Neutrophil (primary cell): ENCODE measurements at regions not wholly inside any gene's neighbourhood (a gene's known extent, or its start where the extent isn't known, plus 50 kb on each side); places are given as distances from the start of the nearest gene placed in this dataset.

Experiments
- H3K27ac ChIP-seq: fragments of 200-600 bp; sonication (generic); 2 replicates; pipeline ENCODE4 v1.5.1; 2016; ENCODE audit warnings: mild to moderate bottlenecking, moderate library complexity
- H3K27me3 ChIP-seq: fragments of 200-600 bp; sonication (generic); 2 replicates; pipeline ENCODE4 v1.6.0; 2016; ENCODE audit warnings: mild to moderate bottlenecking
- H3K36me3 ChIP-seq: fragments of 200-600 bp; sonication (generic); 2 replicates; pipeline ENCODE4 v1.5.1; 2017
- H3K4me1 ChIP-seq, 2 experiments: fragments of 200-600 bp in 1 of 2; sonication (generic) in 1 of 2; 1 replicate in 1 of 2; 2 replicates in 1 of 2; pipeline versions ENCODE4 v1.5.1 to v1.6.1; 2013 to 2016; ENCODE audit warnings: low read depth in 1 of 2, low read length in 1 of 2, mild to moderate bottlenecking in 1 of 2, moderate library complexity in 1 of 2; ENCODE audit not compliant: control insufficient read depth in 1 of 2, insufficient read depth in 1 of 2
- H3K4me3 ChIP-seq, 2 experiments: fragments of 200-600 bp in 1 of 2; sonication (generic) in 1 of 2; 1 replicate in 1 of 2; 2 replicates in 1 of 2; pipeline ENCODE4 v1.5.1; 2013 to 2016; ENCODE audit warnings: low read depth in 1 of 2, low read length in 1 of 2, mild to moderate bottlenecking in 1 of 2, moderate library complexity in 1 of 2
- H3K9me3 ChIP-seq: fragments of 200-600 bp; sonication (generic); 2 replicates; pipeline ENCODE4 v1.5.1; 2016
- CTCF ChIP-seq: fragments of 200-600 bp; sonication (generic); IDR thresholded peaks from 2 replicates; pipeline ENCODE4 v1.5.1; 2016; ENCODE audit warnings: antibody characterized with exemption

DNA sequence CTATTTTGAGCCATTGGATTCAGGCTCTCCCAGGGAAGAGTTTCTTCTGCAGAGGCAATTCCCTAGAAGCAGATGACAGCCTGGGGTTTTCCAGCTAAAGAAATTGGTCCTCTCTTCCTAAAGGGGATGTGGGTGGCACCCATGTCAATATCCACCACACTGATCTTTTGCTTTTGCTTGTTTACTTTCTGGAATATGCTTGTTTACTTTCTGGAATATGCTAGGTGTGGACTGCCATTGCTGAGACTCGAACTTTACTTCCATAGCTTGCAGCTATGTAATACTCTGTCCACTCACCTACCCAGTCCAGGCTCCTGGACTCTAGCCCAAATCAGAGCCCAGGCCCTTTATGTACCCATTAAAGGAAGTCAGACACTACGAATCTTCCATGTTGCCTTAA lies 92.1 kb upstream of the SMYD2 start:
- H3K27me3 ChIP-seq: peaks cover 98% of the 10 kb centered on the region

GRCh38 chr1:214192825-214193643 lies 87.9 kb upstream of the SMYD2 start:
- H3K4me1 ChIP-seq: no peaks in the 10 kb centered on the region

More for the DNA sequence above, 92.1 kb upstream of the SMYD2 start:
- Histone ChIP-seq H3K4me3 (no peak overlapping the region), H3K4me1 (no peaks in the 10 kb centered on the region), H3K36me3 (no peaks in the 10 kb centered on the region), H3K9me3 (no peaks in the 10 kb centered on the region), H3K27ac (no peak overlapping the region)
- TF ChIP-seq CTCF: no peak

DNA sequence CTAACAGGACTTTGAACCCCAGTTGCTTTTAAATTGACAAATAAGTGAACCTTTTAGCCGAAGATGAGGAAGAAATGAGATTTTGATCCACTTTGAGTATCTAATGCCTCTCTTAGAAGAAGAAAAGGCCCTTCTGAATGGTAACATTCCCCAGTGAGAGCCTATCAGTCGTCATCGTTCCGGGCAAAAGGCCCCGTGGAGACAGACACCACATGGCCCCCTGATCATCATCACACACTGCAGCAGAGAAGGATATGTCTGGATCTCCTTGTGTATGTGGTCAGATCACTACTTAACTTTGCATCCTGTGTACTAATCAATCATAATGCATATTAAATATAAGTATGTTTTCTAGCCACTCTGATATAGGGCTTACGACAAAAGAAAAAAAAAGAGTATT lies 87.3 kb upstream of the SMYD2 start:
- no peaks in the 10 kb centered on the region for H3K36me3 ChIP-seq
- no peak for TF ChIP-seq CTCF
- no peaks in the 10 kb centered on the region for H3K9me3 ChIP-seq

More at GRCh38 chr1:214192825-214193643, 87.9 kb upstream of the SMYD2 start:
- no peaks in the 10 kb centered on the region for H3K36me3 ChIP-seq
- H3K27me3 ChIP-seq: peaks cover 57% of the 10 kb centered on the region
- H3K9me3 ChIP-seq: no peaks in the 10 kb centered on the region
- H3K4me3 ChIP-seq: no peak overlapping the region
- no peak for TF ChIP-seq CTCF
- no peak overlapping the region for H3K27ac ChIP-seq

GRCh38 chr1:214198571-214198970 lies 82.4 kb upstream of the SMYD2 start:
- Histone ChIP-seq H3K36me3 (no peaks in the 10 kb centered on the region), H3K4me1 (no peaks in the 10 kb centered on the region), H3K27ac (no peak overlapping the region), H3K27me3 (peaks cover 4% of the 10 kb centered on the region), H3K9me3 (no peaks in the 10 kb centered on the region), H3K4me3 (no peak overlapping the region)
- no peak for TF ChIP-seq CTCF

More for the DNA sequence above, 87.3 kb upstream of the SMYD2 start:
- Histone ChIP-seq H3K27me3 (peaks cover 50% of the 10 kb centered on the region), H3K27ac (no peak overlapping the region), H3K4me3 (no peak overlapping the region), H3K4me1 (no peaks in the 10 kb centered on the region)

GRCh38 chr1:214199585-214199984 lies 81.4 kb upstream of the SMYD2 start:
- Histone ChIP-seq H3K4me1 (no peaks in the 10 kb centered on the region), H3K27me3 (no peaks in the 10 kb centered on the region), H3K4me3 (no peak overlapping the region), H3K36me3 (no peaks in the 10 kb centered on the region), H3K27ac (no peak overlapping the region), H3K9me3 (no peaks in the 10 kb centered on the region)
- no peak for TF ChIP-seq CTCF
